Stimulated activated CD8-positive, alpha-beta memory T cell treated with anti-CD3 and anti-CD28 coated beads, Interleukin-4, amount 100 ng/mL, for 48 hours (primary cell): ENCODE measurements at regions not wholly inside any gene's neighbourhood (a gene's known extent, or its start where the extent isn't known, plus 50 kb on each side); places are given as distances from the start of the nearest gene placed in this dataset.

Experiments
- DNase-seq: peaks from one replicate; pipeline ENCODE4 v3.0.0-alpha.2; 2020

DNA sequence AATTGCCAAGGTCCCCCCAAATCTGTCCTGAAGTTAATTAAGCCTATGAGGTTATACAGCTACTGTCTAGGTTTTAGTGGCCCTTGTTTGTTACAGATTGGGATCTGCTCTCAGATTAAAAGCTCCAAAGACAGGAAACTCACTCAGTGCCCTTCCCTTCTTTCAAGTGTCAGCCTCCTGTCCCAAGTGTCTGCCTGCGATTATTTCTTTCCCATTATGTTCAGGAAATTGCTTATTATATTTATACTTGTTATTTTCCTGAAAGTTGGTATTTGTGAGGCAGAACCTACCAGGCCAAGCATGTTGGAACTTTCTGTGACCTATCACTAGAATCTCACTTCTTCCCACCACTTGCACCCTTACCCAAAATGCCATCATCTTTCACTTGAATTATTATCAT is 173.2 kb downstream of the AREG start:
- DNase-seq: no peak

DNA sequence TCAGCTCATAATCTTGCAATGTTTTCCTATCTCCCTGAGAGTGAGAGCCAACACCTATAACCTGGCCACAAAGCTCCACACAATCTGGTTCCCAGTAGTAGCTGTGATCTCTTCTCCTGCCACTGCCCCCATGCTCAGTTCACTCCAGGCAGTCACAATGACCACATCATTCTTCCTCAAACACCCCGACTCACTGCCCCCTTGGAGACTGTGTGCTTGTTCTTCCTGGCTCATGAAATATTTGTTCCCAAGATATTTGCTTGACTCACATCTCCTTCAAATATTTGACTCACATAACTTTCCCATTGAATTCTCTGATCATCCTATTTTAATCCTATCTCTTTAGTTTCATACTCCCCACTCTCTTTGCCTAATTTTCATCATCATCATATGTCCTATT is 173.7 kb downstream of the AREG start:
- no peak for DNase-seq

DNA sequence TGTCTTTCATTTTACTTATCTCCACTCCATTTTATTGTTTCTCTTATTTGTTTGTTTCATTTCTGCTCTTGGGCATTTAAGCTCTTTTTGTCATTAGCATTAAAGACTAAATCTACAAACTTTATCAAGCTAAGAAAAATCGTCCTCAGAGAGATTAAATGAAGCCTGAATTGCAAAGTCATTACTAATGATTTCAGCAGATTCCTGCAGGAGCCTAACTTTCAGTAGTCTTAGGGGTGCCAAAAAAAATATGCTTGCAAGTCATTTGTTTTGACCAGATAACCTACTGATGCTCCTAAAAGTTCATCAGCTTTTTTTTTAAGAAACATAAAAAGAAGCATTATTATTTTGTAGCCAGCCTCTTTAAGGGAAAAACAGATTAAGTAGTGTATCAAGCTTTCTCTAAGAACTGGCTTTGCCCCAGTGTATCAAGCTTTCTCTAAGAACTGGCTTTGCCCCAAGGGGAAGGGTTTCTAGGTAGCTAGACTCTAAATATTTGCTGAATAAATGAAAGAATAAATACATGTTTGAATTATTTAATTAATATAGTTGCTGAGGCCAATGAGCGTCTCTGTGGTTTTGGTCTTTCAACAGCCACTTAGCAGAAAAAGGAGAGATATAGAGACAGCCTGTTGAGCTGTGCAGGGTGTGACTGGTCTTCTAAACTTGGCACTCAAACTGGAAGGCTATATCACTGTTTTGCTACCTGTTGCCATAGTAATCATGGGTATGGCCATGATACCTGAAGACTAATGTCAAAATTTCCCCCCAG is 174.2 kb downstream of the BTC start:
- DNase-seq: no peak

DNA sequence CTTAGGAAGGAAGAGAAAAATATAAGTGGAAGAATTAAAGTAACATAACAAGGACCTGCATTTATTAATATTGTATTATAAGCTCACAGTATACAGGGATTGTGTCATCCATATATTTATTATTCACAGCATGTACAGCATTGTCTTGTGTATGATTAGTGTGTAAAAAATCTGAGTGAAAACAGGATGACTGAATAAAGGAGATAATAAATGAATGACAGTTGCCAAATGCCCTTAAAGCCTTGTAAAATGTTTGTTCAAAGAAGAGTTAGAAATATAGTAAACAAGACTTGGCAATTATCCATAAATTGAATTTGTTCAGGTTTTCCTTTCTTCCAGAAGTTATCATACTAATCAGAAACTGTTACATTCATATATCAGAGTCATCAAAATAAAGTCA is 172.7 kb downstream of the BTC start:
- no peak for DNase-seq

DNA sequence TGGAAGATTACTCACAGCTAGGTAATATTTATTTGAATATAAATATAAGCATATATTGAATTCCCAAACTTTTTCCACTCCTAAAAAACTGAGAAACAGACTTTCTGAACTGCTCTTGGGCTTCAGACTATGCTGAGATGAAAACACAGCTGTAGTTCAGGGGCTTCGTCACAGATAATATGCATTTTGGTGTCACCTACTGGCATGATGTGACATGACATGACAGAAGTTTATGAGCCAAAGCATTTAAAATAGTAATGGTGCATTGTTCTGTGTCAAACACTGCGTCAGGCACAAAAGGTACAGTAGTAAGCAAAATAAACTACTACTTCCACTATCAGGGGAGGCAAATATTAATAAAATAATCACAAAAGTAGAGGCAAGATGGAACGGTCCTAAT is 171.3 kb downstream of the BTC start:
- DNase-seq: no peak

DNA sequence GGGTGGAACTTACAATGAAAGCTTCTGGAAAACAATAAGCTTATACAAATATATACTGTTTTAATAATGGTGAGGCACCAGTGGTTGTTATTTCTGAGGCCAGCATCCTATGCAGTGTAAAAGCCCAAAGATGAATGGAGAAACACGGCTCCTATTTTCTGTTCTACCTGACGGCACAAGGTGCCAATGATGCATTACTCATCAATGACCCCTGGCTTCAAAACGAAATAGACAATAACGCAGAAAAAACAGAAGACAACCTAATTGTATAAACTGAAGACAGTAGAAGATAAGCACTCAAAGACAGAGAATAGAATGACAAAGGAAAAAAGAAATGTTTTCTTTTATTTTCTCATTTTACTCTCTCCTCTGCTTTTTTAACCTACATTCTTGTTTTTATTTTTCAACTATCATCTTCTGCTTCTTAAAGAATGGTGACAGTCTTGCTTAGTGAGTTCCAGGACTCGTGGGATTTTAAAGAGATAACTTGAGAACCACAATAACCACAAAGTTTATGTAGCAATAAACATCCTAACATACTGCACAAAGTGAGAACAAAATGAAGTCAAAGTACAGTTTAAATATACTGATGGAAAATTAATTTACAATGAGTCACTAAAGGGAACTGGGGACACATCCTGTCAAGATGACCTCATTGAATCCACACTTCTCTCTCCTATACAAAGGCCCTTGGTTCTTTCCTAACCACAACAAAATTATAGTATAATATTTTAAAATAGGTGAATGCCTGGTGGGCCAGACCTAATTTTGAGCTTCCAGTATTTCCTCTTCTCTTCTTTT is 169.8 kb downstream of the BTC start:
- DNase-seq: no peak

DNA sequence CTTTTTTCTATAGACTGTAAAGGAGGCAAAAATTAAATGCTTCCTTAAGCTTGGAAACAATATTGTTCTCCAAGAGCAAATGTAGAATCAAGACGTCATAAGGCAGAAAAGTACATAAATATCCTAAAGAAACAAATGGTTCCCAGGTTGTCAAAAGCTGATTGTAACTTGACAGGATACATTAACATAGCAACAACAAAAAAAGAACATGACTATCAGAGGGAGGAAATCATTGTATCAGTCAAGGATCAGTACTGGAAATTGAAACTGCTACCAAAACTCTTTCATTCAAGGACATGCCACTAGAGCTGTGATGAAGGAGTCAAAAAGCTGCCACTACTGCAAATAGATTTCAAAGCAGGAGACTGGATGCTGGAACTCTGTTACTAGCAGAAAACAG is 168.3 kb downstream of the BTC start:
- DNase-seq: no peak

DNA sequence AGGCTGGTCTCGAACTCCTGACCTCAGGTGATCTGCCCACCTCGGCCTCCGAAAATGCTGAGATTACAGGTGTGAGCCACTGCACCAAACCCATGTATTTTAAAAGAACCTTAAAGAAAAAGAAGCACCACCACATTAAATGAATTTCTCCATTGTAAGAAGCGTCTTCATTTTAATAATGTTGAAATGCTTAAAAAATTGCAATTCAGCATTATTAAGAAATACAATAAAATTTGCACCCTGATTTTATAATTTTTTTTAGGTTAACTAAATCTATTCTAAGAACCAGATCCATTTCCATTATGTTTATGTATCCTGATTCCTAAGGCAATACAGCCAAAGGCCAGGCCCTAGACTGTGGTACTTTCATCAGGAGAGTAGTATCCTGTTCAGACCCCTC is 167.2 kb downstream of the BTC start:
- DNase-seq: no peak

DNA sequence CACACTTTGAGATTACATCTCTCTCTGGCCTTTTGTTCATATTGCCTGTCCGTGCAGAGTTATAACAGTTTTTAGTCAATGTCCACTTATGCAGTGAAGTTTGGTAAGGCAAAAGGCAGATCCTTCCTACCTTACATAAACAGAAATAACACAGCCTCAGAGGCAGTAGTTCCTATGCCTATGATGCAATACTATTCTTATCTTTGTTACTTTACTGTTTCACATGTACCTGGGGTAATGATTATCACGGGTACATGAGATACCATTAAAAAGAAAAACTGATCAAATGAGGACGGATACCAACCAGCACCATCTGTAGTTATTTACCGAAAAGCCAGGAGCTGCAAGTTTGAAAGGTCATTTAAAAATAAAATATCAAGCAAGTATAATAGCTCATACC is 166.8 kb downstream of the BTC start:
- no peak for DNase-seq

DNA sequence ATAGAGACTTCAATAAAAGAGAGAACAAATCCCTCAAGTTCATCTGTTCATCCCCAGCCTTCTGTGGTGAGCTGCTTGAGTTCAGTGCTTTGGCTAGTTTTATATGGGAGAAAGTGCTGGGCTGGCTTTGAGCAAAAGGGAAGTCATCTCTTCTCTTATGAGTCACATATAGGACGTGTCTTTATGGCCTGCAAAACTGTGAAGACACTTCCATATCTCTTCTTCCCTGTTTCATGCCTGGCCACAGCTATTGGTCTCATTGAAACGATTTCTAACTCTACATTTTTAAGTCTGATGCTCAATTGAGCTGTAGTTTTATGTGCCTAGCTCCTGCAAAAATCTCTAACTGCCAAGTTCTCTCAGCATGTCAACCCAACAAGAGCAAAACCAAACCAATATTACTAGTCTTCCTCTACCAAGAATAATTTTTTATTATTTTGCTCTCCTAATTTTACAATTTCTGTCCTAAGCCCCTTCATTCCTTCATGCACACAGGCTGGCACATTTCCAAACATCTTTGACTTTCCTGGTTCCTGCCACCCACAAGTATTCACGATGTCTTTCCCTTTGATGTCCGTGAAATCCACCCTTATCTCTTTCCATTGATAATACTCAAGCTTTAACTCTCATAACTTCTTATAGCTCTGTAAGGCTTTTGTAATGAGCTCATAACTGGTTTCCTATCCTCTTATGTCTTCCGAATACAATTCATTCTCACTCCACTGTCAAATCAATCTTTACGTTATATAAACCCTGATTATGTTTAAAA is 165.3 kb downstream of the BTC start:
- DNase-seq: no peak

DNA sequence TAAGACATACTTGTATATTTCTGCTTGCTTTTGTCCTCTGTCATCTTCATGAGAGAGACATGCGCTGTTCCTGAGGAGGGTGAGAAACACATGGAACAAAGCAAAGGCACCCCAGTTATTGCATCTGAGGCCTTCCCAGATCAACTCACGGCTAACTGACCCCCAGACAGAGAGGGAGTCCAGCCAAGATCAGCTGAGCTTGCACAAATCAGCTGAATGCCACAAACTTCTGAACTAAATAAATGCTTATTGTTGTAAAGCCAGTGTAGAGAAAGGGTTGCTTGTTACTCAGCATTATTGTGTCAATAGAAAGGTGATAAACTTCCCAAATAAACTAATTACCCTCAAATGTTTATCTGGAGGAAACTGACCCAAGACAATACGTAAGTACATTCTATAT is 163.8 kb downstream of the BTC start:
- no peak for DNase-seq

DNA sequence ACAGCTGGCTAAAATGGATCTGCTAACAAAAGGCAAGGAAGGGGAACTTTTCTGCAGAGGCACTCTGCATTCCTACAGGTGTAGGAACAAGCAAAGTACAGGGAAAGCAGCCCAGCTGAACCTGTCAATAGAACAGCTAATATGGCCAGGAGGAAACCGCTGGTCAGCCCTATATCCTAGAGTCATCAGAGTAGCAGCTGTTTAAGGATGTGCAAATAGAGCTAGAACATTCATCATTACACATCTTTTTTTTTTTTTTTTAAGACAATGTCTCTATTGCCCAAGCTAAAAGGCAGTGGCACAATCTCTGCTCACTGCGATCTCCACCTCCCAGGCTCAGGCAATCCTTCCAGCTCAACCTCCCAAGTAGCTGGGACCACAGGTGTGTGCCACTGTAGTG is 163.0 kb downstream of the BTC start:
- no peak for DNase-seq

DNA sequence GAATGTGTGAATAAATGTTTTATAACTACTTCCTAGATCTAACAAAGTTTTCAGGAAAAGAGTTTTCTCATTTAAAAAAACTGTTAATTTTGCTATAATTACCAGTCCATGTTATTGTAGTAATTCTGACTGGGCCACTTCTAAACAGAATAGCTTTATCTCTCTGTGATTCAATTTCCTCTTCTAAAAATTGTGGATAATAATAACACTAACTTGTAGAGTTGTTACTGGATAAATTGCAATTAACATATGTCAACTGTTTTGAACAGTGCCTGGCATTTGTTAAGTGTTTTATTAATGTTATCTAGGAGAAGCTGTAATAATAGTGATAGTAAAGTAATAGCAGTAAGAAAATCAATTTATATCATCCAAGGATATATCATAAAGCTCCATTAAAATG is 162.3 kb downstream of the BTC start:
- DNase-seq: no peak

DNA sequence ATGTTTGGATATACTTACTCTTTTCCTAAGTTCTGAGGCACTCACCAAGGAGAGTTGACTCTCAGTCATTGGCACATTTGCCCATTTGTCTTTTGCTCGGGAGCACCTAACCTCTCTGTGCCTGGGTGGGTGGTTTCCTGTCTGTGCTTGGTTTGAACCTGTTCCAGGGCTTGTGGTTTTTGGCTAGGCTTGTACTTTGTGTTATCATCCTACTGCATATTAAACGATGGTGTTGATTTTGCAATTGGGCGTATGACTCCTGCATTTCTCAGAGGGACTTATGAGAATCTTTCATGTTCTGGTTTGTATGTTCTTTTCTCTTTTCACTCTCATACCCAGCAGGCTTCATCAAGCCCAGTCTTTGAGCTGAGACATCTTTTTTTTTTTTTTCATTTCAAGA is 161.7 kb downstream of the BTC start:
- DNase-seq: peak; percentile 45

DNA sequence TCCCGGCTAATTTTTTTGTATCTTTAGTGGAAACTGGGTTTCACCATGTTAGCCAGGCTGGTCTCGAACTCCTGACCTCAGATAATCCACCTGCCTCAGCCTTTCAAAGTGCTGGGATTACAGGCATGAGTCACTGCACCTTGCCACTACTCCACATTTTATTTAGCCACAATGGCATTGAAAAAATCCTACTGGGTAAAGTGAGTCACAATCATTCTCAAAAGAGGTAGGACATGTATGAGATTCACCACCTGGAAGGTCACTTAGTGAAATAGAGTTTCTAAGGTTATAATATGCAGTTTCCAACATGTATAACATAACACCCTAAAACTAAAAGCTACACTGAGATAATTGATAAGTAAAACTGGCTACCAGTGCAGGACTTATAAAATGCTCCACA is 159.2 kb downstream of the BTC start:
- no peak for DNase-seq

DNA sequence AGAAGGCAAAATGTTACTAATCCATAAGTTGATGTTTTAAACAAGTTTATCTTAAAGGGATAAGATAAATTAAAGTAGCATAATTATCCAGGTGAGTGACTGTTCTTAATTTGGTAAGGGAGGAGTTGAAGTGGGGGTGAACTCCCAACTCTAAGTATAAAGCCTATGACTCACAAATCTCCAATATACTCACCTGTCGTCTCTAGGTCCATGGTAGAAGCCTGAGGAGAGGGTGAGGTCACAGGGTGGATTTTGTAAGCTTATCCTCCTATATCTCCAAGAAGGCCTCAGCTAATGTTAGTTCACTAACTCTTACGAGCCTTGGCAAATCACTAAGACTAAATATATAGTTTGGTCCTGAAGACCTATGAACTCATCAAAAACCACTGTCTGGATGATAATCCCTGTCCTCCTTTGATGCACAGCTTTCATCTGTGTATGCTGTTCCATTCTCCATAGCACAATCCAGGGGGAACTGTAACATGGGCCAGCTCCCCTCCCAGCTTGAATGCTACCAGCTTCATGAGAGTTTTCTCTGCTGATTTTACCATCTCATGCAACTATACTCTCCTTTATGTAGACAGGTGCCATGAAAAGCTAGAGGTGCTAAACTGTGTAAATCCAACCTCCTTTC is 158.7 kb downstream of the BTC start:
- no peak for DNase-seq

DNA sequence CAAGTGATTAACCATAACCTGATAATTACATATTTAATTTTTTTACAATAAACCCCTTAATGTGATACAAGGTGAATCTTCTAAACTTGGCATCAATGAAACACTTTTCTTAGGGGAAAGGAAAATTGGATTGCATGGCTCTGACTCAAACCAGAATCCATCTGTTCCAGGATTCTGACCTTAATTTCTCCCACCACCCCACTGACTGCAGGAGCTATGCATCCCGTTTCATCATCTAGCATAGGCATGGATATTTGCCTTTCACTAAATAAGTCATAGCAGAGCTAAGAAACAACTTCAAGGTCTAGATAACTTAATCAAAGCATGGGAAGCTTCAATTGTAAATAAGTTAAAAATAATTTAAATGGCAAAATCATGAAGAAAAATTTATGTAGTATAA is 156.3 kb downstream of the BTC start:
- DNase-seq: no peak

DNA sequence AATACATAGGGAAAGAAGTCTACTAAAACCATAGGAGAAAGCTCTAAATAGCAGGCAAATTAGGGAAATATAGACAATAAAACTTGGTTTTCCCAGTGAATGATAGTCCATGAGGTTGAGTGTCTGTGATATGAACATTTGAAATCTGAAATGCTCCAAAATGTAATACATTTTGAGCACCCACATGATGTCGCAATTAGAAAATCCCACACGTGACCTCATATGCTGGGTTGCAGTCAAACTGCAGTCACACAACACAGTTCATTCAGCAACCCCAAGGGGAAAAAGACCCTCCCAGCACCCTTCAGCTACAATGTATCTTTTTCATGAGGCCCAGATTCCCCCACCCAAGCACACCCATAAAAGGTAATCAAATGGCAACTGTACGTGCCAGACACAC is 155.6 kb downstream of the BTC start:
- no peak for DNase-seq

DNA sequence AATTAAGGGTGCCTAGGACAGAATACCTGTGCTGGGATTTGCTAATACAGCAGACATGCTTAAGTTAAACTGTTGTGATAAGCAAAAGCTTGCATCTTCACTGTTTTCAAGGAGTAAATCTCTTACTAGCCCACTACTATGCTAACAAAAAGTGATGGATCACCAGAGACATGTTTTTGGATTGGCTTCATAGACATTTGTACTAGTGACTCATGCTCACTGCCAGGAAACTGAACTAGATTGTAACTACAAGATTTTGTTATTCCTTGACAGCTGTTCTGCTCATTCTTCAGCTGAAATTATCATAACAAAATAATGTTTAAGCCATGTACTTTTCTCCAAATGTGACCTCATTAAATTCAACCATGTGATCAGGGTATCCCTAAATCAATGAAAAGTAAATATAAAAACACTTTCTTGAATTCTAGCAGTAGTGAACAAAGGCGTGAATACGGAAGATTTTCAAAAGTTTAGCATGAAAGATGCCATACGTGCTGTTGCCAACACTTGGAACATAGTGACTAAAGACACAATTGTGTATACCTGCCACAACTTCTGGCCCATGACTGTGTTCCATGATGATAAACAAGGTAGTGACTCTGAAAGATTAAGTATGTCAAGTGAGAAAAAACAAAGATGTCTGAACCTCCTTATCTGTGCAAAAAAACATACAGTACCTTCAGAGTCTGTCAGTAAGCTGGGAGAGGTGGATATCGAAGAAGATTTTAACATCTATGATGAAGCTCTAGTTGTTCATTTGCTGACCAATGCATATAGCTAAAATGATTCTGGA is 154.0 kb downstream of the BTC start:
- no peak for DNase-seq

DNA sequence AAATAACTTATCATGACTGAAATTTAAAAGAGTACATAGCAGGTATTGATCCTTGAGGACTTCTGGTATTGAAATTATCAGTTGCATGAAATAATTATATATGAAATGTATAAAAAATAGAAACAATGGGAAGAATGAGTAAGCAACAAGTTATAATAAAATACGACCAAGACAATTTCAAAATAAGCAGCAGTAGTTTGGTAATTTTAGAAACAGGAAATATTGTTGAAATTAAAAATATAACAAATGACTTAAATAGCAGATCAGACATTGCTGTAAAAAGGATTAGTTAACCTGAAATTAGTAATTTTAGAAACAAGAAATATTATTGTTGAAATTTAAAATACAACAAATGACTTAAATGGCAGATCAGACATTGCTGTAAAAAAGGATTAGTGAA is 152.3 kb downstream of the BTC start:
- DNase-seq: no peak

DNA sequence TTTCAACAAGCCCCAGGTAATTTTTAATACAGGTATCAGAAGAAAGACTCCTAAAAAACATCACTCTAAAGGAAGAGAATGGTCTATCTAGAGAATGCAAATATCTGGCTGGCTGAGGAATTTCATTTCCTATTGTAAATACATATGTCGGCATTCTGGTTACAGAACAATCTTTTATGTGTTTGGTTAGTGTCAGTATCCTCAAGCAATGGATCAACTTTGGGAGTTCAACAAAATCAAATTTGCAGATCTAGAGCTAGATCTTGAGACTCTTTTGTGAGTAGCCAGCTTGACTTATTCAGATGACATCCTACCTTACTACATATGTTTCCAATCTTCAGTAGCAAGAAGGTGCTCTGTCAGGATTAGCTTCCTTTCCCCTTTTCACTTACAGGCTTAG is 145.1 kb downstream of the BTC start:
- no peak for DNase-seq

DNA sequence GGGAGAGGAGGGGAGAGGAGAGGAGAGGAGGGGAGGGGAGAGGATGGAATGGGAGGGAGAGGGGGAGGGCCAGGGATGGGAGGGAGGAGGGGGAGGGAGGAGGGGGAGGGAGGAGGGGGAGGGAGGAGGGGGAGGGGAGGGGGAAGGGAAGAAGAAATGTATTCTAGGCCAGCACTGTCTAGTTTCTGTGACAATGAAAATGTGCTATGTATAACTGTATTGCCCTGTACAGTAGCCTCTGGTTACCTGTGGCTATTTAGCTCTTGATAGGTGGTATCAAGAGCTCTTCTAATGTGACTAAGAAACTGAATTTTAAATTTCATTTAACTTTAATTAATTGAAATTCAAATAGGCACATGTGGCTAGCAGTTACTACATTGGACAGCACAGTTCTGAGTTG is 143.1 kb downstream of the BTC start:
- no peak for DNase-seq
